ENCODE measurements at regions not wholly inside any gene's neighbourhood (a gene's known extent, or its start where the extent isn't known, plus 50 kb on each side); places are given as distances from the start of the nearest gene placed in this dataset.

- no peak for DNase-seq
Observed at GRCh38 chr9:73459817-73460216, 308.2 kb downstream of the ANXA1 start.

- DNase-seq = no peak
Observed at GRCh38 chr9:73468716-73469115, 317.1 kb downstream of the ANXA1 start.

GRCh38 chr9:73470766-73471165 is 319.1 kb downstream of the ANXA1 start:
- DNase-seq = no peak

GRCh38 chr9:73474002-73474600 is 322.4 kb downstream of the ANXA1 start:
- DNase-seq = no peak

GRCh38 chr9:73474625-73475024 is 323.0 kb downstream of the ANXA1 start:
- DNase-seq = no peak

GRCh38 chr9:73494894-73495293 is 343.2 kb downstream of the ANXA1 start:
- DNase-seq = no peak

- no peak for DNase-seq
Observed at GRCh38 chr9:73497796-73498195, 346.1 kb downstream of the ANXA1 start.

- DNase-seq = no peak
Observed at GRCh38 chr9:73515216-73515615, 363.6 kb downstream of the ANXA1 start.

GRCh38 chr9:73523391-73523790 is 371.7 kb downstream of the ANXA1 start:
- no peak for DNase-seq

GRCh38 chr9:73525350-73525749 is 373.7 kb downstream of the ANXA1 start:
- no peak for DNase-seq

GRCh38 chr9:73527521-73527920 is 375.9 kb downstream of the ANXA1 start:
- no peak for DNase-seq

GRCh38 chr9:73528926-73529325 is 377.3 kb downstream of the ANXA1 start:
- DNase-seq = no peak

GRCh38 chr9:73529666-73530065 is 378.0 kb downstream of the ANXA1 start:
- DNase-seq = no peak

GRCh38 chr9:73531051-73531532 is 379.4 kb downstream of the ANXA1 start:
- no peak for DNase-seq

- no peak for DNase-seq
Observed at GRCh38 chr9:73531658-73532057, 380.0 kb downstream of the ANXA1 start.

- DNase-seq = no peak
Observed at GRCh38 chr9:73532985-73533384, 381.3 kb downstream of the ANXA1 start.

GRCh38 chr9:73536403-73536802 is 384.7 kb downstream of the ANXA1 start:
- DNase-seq = no peak

- no peak for DNase-seq
Observed at GRCh38 chr9:73537561-73537960, 385.9 kb downstream of the ANXA1 start.

GRCh38 chr9:73539881-73540390 is 388.3 kb downstream of the ANXA1 start:
- no peak for DNase-seq

GRCh38 chr9:73541923-73542322 is 390.3 kb downstream of the ANXA1 start:
- DNase-seq = no peak

- DNase-seq = no peak
Observed at GRCh38 chr9:73543727-73544126, 392.1 kb downstream of the ANXA1 start.

GRCh38 chr9:73548201-73548600 is 396.5 kb downstream of the ANXA1 start:
- no peak for DNase-seq

- DNase-seq = no peak
Observed at GRCh38 chr9:73549991-73550390, 398.3 kb downstream of the ANXA1 start.

GRCh38 chr9:73553295-73553694 is 401.6 kb downstream of the ANXA1 start:
- no peak for DNase-seq
